ENCODE measurements at regions not wholly inside any gene's neighbourhood (a gene's known extent, or its start where the extent isn't known, plus 50 kb on each side); places are given as distances from the start of the nearest gene placed in this dataset.
A peak's percentile ranks its signal among the peaks of the same experiment; 100 is the strongest.

- H3K27me3 Mint-ChIP-seq (ENCODE audit: insufficient read depth, unreplicated experiment) = no peaks in the 10 kb centered on the region
These were observed 138.7 kb downstream of the TDRD15 start for GRCh38 chr2:21262426-21262940.

GRCh38 chr2:21263622-21264021 lies 139.9 kb downstream of the TDRD15 start:
- POLR2A ChIA-PET = no interaction called here
- Mint-ChIP-seq H3K27me3 (ENCODE audit: insufficient read depth, unreplicated experiment) (no peaks in the 10 kb centered on the region), H3K27ac (ENCODE audit: unreplicated experiment) (no peak overlapping the region), H3K36me3 (ENCODE audit: insufficient read depth, unreplicated experiment) (no peaks in the 10 kb centered on the region), H3K9me3 (ENCODE audit: unreplicated experiment) (no peaks in the 10 kb centered on the region), H3K4me1 (ENCODE audit: low read depth, unreplicated experiment) (peaks cover 37% of the 10 kb centered on the region), H3K4me3 (ENCODE audit: unreplicated experiment) (no peak overlapping the region)
- Histone ChIP-seq H3K36me3 (ENCODE audit: control insufficient read depth, insufficient read depth, low read length) (no peaks in the 10 kb centered on the region), H3K9me3 (no peaks in the 10 kb centered on the region), H3K4me1 (peaks cover 21% of the 10 kb centered on the region), H3K27me3 (replicated peaks; ENCODE audit: control insufficient read depth, insufficient read depth, low read length) (no peaks in the 10 kb centered on the region), H3K4me3 (ENCODE audit: low read depth, low read length) (no peak overlapping the region)
- CTCF ChIA-PET = no interaction called here
- no peak for TF ChIP-seq CTCF (IDR thresholded peaks at IDR 0.05; ENCODE audit: insufficient read depth in 1 of 2, low read depth in 1 of 2, low read length in 1 of 2, severe bottlenecking in 1 of 2, unreplicated experiment in 1 of 2)
- BruUV-seq (replicated peaks) = no TSS peak
- intact Hi-C loops (cut with micrococcal nuclease; ENCODE audit: unreplicated experiment) = no loop called here
- no peak for DNase-seq

More at GRCh38 chr2:21262426-21262940, 138.7 kb downstream of the TDRD15 start:
- no peak overlapping the region for H3K4me3 Mint-ChIP-seq (ENCODE audit: unreplicated experiment)
- Histone ChIP-seq H3K27me3 (replicated peaks; ENCODE audit: control insufficient read depth, insufficient read depth, low read length) (no peaks in the 10 kb centered on the region), H3K4me3 (ENCODE audit: low read depth, low read length) (no peak overlapping the region), H3K9me3 (no peaks in the 10 kb centered on the region), H3K4me1 (peaks cover 21% of the 10 kb centered on the region), H3K36me3 (ENCODE audit: control insufficient read depth, insufficient read depth, low read length) (no peaks in the 10 kb centered on the region)
- ChIA-PET POLR2A (no interaction called here), CTCF (no interaction called here)
- H3K9me3 Mint-ChIP-seq (ENCODE audit: unreplicated experiment) = no peaks in the 10 kb centered on the region
- BruUV-seq (replicated peaks) = no TSS peak
- H3K36me3 Mint-ChIP-seq (ENCODE audit: insufficient read depth, unreplicated experiment) = no peaks in the 10 kb centered on the region
- intact Hi-C loops (cut with micrococcal nuclease; ENCODE audit: unreplicated experiment) = no loop called here
- H3K27ac Mint-ChIP-seq (ENCODE audit: unreplicated experiment) = no peak overlapping the region
- no peak for TF ChIP-seq CTCF (IDR thresholded peaks at IDR 0.05; ENCODE audit: insufficient read depth in 1 of 2, low read depth in 1 of 2, low read length in 1 of 2, severe bottlenecking in 1 of 2, unreplicated experiment in 1 of 2)
- no peak for DNase-seq
- peaks cover 36% of the 10 kb centered on the region for H3K4me1 Mint-ChIP-seq (ENCODE audit: low read depth, unreplicated experiment)

DNA sequence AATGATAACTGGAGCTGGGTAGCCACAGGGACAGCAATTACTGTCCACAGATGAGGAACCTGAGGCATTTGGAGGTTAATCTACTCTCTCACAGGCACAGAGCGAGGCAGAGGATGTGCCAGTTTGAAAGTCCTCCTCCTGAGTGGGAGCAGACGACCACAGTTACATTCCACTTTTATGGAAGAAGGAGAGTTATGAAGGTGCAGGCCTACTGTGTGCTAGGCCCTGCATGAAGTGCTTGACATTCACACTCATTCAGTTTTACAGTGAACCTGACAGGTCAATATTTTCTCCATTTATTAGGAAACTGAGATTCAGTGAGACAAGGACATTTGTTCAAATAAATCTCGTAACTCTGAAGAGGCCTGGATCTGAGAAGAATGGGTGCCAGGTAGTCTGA lies 142.0 kb downstream of the TDRD15 start:
- H3K27me3 Mint-ChIP-seq (ENCODE audit: insufficient read depth, unreplicated experiment) = no peaks in the 10 kb centered on the region
- Histone ChIP-seq H3K36me3 (ENCODE audit: control insufficient read depth, insufficient read depth, low read length) (no peaks in the 10 kb centered on the region), H3K4me3 (ENCODE audit: low read depth, low read length) (no peak overlapping the region), H3K27me3 (replicated peaks; ENCODE audit: control insufficient read depth, insufficient read depth, low read length) (no peaks in the 10 kb centered on the region), H3K4me1 (peaks cover 40% of the 10 kb centered on the region), H3K9me3 (no peaks in the 10 kb centered on the region)
- no peak overlapping the region for H3K4me3 Mint-ChIP-seq (ENCODE audit: unreplicated experiment)
- POLR2A ChIA-PET = no interaction called here
- TF ChIP-seq CTCF (IDR thresholded peaks at IDR 0.05; ENCODE audit: insufficient read depth in 1 of 2, low read depth in 1 of 2, low read length in 1 of 2, severe bottlenecking in 1 of 2, unreplicated experiment in 1 of 2) = no peak
- BruUV-seq (replicated peaks) = no TSS peak
- H3K9me3 Mint-ChIP-seq (ENCODE audit: unreplicated experiment) = no peaks in the 10 kb centered on the region
- H3K36me3 Mint-ChIP-seq (ENCODE audit: insufficient read depth, unreplicated experiment) = no peaks in the 10 kb centered on the region
- CTCF ChIA-PET = no interaction called here
- intact Hi-C loops (cut with micrococcal nuclease; ENCODE audit: unreplicated experiment) = loop anchor here (5.0 kb wide), 1 partner anchor 38 kb away; no protein-coding TSS in a partner anchor
- peak overlapping the region; percentile 21 for H3K27ac Mint-ChIP-seq (ENCODE audit: unreplicated experiment)
- peaks cover 45% of the 10 kb centered on the region for H3K4me1 Mint-ChIP-seq (ENCODE audit: low read depth, unreplicated experiment)
- no peak for DNase-seq

Measured in Caco-2 (cell line).